ENCODE measurements at regions not wholly inside any gene's neighbourhood (a gene's known extent, or its start where the extent isn't known, plus 50 kb on each side); places are given as distances from the start of the nearest gene placed in this dataset.

DNA sequence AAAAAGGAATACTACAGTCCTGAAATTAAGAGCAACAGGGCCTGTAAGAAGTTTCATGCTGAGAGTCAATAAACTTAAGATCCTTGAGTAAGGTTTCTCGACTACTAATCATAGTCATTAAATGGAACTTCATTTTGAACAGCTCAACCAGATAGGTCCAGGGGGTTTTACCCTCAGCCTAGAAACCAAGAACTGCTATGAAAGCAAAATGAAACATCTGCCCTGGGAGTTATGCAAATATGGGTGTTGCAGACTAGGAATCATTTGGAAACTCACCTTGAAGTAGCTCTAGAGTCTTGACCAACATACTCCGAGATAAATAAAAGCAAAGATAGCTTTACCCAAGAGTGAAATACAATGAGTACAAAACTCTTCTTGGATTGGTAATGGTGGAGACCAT, 128.0 kb downstream of the HGF start:
- TF ChIP-seq SIN3A (IDR thresholded peaks at IDR 0.05; ENCODE audit: borderline replicate concordance, insufficient read depth, low read length) (no peak), FOXP2 (optimal IDR thresholded peaks at IDR 0.05; ENCODE audit: borderline replicate concordance, extremely low read depth, extremely low read length, insufficient read depth) (no peak), TAF1 (IDR thresholded peaks at IDR 0.05; ENCODE audit: borderline replicate concordance, insufficient read depth, low read length) (no peak), POLR2AphosphoS5 (IDR thresholded peaks at IDR 0.05; ENCODE audit: low read depth, low read length) (no peak)

Measured in PFSK-1 (cell line).